Thoracic aorta (tissue), 2 donors: ENCODE measurements at regions not wholly inside any gene's neighbourhood (a gene's known extent, or its start where the extent isn't known, plus 50 kb on each side); places are given as distances from the start of the nearest gene placed in this dataset.

Source experiments
- ATAC-seq: fragments of 150-250 bp; one replicate; pipeline ENCODE4 v1.8.0; 2017; ENCODE audit warnings: low read depth; ENCODE audit not compliant: insufficient number of reproducible peaks, low FRiP score
- DNase-seq: peaks from one replicate; pipeline ENCODE4 v3.0.0-alpha.2; 2020; ENCODE audit warnings: low spot score
- H3K27ac ChIP-seq, 2 donors: fragments of 200-600 bp; sonication (generic); 1 replicate in 1 of 2; 2 replicates in 1 of 2; pipeline ENCODE4 v1.5.1; 2016; ENCODE audit warnings: mild to moderate bottlenecking in 2 of 2, moderate library complexity in 2 of 2
- H3K27me3 ChIP-seq: fragments of 200-600 bp; sonication (generic); replicated peaks from 2 replicates; pipeline ENCODE4 v1.6.0; 2016; ENCODE audit warnings: mild to moderate bottlenecking; ENCODE audit not compliant: insufficient read depth
- H3K36me3 ChIP-seq: fragments of 200-600 bp; sonication (generic); one replicate; pipeline ENCODE4 v1.5.1; 2016
- H3K4me1 ChIP-seq, 2 donors: fragments of 200-600 bp; sonication (generic); 1 replicate in 1 of 2; 2 replicates in 1 of 2; pipeline versions ENCODE4 v1.5.1 to v1.6.0; 2016; ENCODE audit warnings: low read depth in 2 of 2, mild to moderate bottlenecking in 1 of 2; ENCODE audit not compliant: control insufficient read depth in 1 of 2
- H3K4me3 ChIP-seq: fragments of 200-600 bp; sonication (generic); 2 replicates; pipeline ENCODE4 v1.5.1; 2016; ENCODE audit warnings: mild to moderate bottlenecking
- H3K9me3 ChIP-seq: fragments of 200-600 bp; sonication (generic); 2 replicates; pipeline ENCODE4 v1.5.1; 2016
- TF ChIP-seq, protein P1 (sequence below): fragments of 200-600 bp; sonication (generic); IDR thresholded peaks from one replicate; pipeline ENCODE4 v1.5.1; 2019; ENCODE audit warnings: antibody characterized with exemption

DNA sequence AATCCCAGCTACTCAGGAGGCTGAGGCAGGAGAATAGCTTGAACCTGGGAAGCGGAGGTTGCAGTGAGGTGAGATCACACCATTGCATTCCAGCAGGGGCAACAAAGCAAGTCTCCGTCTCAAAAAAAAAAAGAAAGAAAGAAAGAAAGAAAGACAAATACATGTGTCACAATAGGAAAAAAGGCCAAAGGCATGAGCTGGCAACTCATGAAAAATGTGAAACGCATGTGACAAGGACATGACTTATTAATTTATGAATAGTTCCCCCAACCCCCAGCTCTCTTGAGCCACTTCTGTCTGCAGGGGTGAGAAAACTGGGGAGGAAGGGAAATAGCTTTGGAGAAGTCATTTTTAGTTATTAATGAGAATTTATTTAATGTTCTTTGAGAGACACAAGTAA is 120.6 kb downstream of the AIPL1 start:
- no peaks in the 10 kb centered on the region for H3K27me3 ChIP-seq
- H3K36me3 ChIP-seq = no peaks in the 10 kb centered on the region
- no peak overlapping the region for H3K27ac ChIP-seq
- TF ChIP-seq, protein P1, sequence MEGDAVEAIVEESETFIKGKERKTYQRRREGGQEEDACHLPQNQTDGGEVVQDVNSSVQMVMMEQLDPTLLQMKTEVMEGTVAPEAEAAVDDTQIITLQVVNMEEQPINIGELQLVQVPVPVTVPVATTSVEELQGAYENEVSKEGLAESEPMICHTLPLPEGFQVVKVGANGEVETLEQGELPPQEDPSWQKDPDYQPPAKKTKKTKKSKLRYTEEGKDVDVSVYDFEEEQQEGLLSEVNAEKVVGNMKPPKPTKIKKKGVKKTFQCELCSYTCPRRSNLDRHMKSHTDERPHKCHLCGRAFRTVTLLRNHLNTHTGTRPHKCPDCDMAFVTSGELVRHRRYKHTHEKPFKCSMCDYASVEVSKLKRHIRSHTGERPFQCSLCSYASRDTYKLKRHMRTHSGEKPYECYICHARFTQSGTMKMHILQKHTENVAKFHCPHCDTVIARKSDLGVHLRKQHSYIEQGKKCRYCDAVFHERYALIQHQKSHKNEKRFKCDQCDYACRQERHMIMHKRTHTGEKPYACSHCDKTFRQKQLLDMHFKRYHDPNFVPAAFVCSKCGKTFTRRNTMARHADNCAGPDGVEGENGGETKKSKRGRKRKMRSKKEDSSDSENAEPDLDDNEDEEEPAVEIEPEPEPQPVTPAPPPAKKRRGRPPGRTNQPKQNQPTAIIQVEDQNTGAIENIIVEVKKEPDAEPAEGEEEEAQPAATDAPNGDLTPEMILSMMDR = no peak
- DNase-seq = no peak
- no peak for ATAC-seq
- no peaks in the 10 kb centered on the region for H3K9me3 ChIP-seq
- H3K4me3 ChIP-seq = no peak overlapping the region
- no peaks in the 10 kb centered on the region for H3K4me1 ChIP-seq

DNA sequence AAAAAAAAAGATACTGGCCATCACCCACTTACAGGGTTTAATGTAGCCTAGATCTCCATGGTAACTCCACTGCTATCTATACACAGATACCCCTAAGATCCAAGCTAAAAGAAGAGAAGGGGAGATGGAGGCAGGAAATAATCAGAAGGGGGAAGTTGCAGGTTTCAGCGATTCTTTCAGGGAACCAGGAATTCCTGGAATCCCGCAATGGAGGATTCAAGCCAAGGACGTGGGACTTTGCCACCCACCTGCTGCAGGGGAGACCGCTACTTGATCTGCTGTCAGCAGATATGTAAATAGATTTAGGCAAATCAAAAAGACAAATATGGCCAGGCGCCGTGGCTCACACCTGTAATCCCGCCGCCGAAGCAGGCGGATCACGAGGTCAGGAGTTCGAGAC is 121.1 kb downstream of the AIPL1 start:
- ATAC-seq (no peak), DNase-seq (no peak)
- Histone ChIP-seq H3K27me3 (no peaks in the 10 kb centered on the region), H3K36me3 (no peaks in the 10 kb centered on the region), H3K4me1 (no peaks in the 10 kb centered on the region), H3K27ac (no peak overlapping the region), H3K9me3 (no peaks in the 10 kb centered on the region), H3K4me3 (no peak overlapping the region)
- TF ChIP-seq, protein P1 = no peak

DNA sequence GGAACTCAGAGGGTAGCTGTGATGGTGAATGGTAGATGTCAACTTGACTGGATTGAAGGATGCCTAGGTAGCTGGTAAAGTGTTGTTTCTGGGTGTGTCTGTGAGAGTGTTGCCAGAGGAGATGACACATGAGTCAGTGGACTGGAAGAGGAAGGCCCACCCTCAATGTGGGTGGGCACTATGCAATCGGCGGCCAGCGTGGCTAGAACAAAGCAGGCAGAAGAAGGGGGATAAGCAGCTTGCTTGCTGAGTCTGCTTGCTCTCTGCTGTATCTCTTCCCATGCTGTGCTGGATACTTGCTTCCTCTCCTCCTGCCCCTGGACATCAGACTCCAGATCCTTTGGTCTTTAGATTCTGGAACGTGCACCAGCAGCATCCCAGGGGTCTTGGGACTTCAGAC is 128.1 kb downstream of the AIPL1 start:
- ATAC-seq (no peak), DNase-seq (no peak)
- H3K9me3 ChIP-seq = no peaks in the 10 kb centered on the region
- H3K4me3 ChIP-seq = no peak overlapping the region
- H3K27me3 ChIP-seq = no peaks in the 10 kb centered on the region
- H3K4me1 ChIP-seq = no peaks in the 10 kb centered on the region
- no peak overlapping the region for H3K27ac ChIP-seq
- TF ChIP-seq, protein P1 = no peak
- H3K36me3 ChIP-seq = no peaks in the 10 kb centered on the region

DNA sequence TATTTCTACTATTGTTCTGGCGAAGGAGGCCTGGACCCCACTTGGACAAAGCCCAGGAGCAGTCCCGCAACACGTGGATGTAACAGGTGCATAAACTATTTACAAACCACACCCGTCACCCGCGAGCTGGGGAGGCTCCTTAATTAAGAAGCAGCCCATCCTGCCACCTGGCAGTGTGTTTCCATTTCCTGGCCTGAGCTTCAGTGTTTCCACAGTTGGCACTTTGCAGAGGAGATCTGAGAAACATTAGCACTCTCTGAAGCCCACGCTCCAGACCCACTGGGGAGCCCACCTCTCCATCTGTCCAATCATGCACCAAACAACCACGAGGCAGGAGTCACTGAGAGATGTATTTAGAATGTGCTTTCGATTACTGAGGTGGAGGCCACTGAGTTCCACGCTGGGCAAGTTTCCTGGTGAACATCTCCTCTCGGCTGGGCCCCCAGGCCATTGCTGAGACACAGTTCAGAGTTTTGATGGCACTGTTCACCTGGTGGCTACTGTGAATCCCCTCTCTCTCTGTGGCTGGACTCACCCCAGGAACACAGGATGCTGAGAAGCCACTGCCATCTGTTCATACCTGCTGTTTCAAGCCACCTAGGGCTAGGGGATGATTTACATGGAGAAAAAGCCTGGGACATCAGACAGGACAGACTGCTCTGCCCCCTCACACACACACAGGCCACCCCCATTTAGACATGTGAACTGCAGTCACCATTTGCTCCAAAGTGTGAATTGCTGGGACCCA is 129.1 kb downstream of the AIPL1 start:
- no peak overlapping the region for H3K4me3 ChIP-seq
- H3K27ac ChIP-seq = no peak overlapping the region
- H3K4me1 ChIP-seq = no peaks in the 10 kb centered on the region
- TF ChIP-seq, protein P1 = no peak
- no peak for DNase-seq
- ATAC-seq = no peak
- H3K36me3 ChIP-seq = no peaks in the 10 kb centered on the region
- H3K9me3 ChIP-seq = no peaks in the 10 kb centered on the region
- no peaks in the 10 kb centered on the region for H3K27me3 ChIP-seq

DNA sequence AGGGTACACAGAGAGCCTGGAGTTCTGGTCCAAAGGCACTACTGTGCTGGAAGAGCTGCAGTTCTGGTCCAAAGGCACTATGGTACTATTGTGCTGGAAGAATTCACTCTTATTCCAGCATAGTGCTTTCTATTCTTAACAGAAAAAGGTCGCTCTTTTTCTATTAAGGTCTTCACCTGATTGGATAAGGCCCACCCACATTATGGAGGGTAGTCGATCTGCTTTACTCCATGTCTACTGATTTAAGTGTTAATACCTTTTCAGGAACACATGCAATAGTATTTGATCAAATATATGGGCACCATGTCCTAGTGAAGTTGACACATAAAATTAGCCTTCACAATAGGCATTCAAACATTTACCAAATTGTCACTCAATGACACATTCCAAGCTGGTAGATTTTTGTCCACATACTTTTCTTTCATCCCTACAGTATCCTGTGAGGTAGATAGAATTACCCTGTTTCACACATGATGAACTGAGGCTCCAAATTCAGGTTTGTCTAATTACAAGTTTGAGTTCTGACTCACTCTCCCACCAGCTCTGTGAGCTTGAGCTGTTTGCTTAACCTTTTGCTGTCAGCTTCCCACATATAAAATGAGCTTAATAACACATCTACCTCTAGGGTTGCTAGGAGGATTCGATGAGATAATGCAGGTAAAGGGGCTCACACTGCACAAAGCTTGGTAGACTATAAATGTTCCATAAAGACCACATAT is 129.9 kb downstream of the AIPL1 start:
- Histone ChIP-seq H3K4me1 (no peaks in the 10 kb centered on the region), H3K36me3 (no peaks in the 10 kb centered on the region), H3K4me3 (no peak overlapping the region), H3K9me3 (no peaks in the 10 kb centered on the region), H3K27me3 (no peaks in the 10 kb centered on the region), H3K27ac (no peak overlapping the region)
- TF ChIP-seq, protein P1 = no peak
- DNase-seq = no peak
- ATAC-seq = no peak
